Panc1 (cell line): ENCODE measurements at regions not wholly inside any gene's neighbourhood (a gene's known extent, or its start where the extent isn't known, plus 50 kb on each side); places are given as distances from the start of the nearest gene placed in this dataset.

Experiments used
- ATAC-seq: fragments of 200-7000 bp; cut with Tn5 transposase; 2 replicates; pipeline ENCODE4 v1.9.1; 2020; ENCODE audit warnings: mild to moderate bottlenecking, moderate library complexity
- BruUV-seq: library from RNA; stranded (reverse); fragments of 400-500 nt; replicated peaks from 2 replicates; lab custom pipeline; 2021; lab: Mats Ljungman, UMichigan
- CTCF ChIA-PET: fragments of 300-600 bp; sonication (Branson Sonifier 250); formaldehyde crosslinking; loops from one replicate; lab custom pipeline; 2022; ENCODE audit warnings: antibody characterized with exemption; lab: Charles Lee
- POLR2A ChIA-PET: fragments of 300-600 bp; sonication (Branson Sonifier 250); formaldehyde crosslinking; loops from one replicate; lab custom pipeline; 2022; ENCODE audit warnings: antibody characterized with exemption; lab: Charles Lee
- DNase-seq: peaks from one replicate; pipeline ENCODE4 v3.0.0-alpha.2; 2010; ENCODE audit warnings: low read depth, low spot score
- H3K27ac ChIP-seq: 2 replicates; pipeline ENCODE4 v1.5.1; 2011; ENCODE audit warnings: mild to moderate bottlenecking, low read length, inconsistent platforms
- H3K27me3 ChIP-seq: fragments of 200-500 bp; sonication (Bioruptor generic); 2 replicates; pipeline ENCODE4 v1.6.0; 2014; ENCODE audit warnings: low read length, inconsistent platforms; ENCODE audit not compliant: control insufficient read depth, insufficient read depth
- H3K36me3 ChIP-seq: fragments of 200-500 bp; sonication (Bioruptor generic); 2 replicates; pipeline ENCODE4 v1.5.1; 2014; ENCODE audit warnings: inconsistent platforms, mild to moderate bottlenecking, low read length, moderate library complexity; ENCODE audit not compliant: control insufficient read depth, insufficient read depth
- H3K4me1 ChIP-seq: 2 replicates; pipeline ENCODE4 v1.5.1; 2011; ENCODE audit warnings: inconsistent platforms, mild to moderate bottlenecking, low read length, moderate library complexity; ENCODE audit not compliant: control insufficient read depth, insufficient read depth
- H3K4me3 ChIP-seq, 2 experiments: 2 replicates each; pipeline ENCODE4 v1.5.1; 2011 to 2012; ENCODE audit warnings: low read depth in 2 of 2, low read length in 2 of 2, mild to moderate bottlenecking in 2 of 2, inconsistent platforms in 1 of 2, moderate library complexity in 1 of 2
- H3K9me3 ChIP-seq: fragments of 200-500 bp; sonication (Bioruptor generic); 2 replicates; pipeline ENCODE4 v1.5.1; 2014; ENCODE audit warnings: low read depth, mild to moderate bottlenecking, inconsistent platforms, low read length, moderate library complexity; ENCODE audit not compliant: control insufficient read depth, insufficient read depth
- POLR2AphosphoS5 ChIP-seq: IDR thresholded peaks from 2 replicates; pipeline ENCODE4 v1.6.1; 2012; ENCODE audit warnings: mild to moderate bottlenecking, low read depth, low read length, moderate library complexity
- SIN3A ChIP-seq: IDR thresholded peaks from 2 replicates; pipeline ENCODE4 v1.6.1; 2012; ENCODE audit warnings: low read depth, mild to moderate bottlenecking, low read length, moderate library complexity, borderline replicate concordance; ENCODE audit not compliant: insufficient read depth
- TCF7L2 ChIP-seq: IDR thresholded peaks from 2 replicates; pipeline ENCODE4 v1.6.1; 2011; ENCODE audit warnings: mild to moderate bottlenecking, low read depth, low read length, inconsistent platforms
- in situ Hi-C: cut with HindIII; loops from 2 replicates; pipeline ENCODE4 v1.10.0; 2016; ENCODE audit warnings: low sequenced_read_pairs, low pct_unique_long_range_greater_than_20kb
- intact Hi-C: fragments of 100-400 bp; cut with micrococcal nuclease; formaldehyde crosslinking; loops from one replicate; pipeline ENCODE4 v1.10.0; 2022; ENCODE audit not compliant: unreplicated experiment
- TF ChIP-seq, protein P1 (sequence below): fragments of 450-650 bp; IDR thresholded peaks from 2 replicates; pipeline ENCODE4 v1.5.1; 2017; ENCODE audit warnings: mild to moderate bottlenecking
- TF ChIP-seq, protein P2 (sequence below), 2 experiments: IDR thresholded peaks; 2 replicates each; pipeline ENCODE4 v1.6.1; 2011 to 2012; ENCODE audit warnings: low read depth in 2 of 2, control low read depth in 1 of 2, low read length in 1 of 2, mild to moderate bottlenecking in 1 of 2, moderate library complexity in 1 of 2; ENCODE audit not compliant: insufficient read depth in 1 of 2

DNA sequence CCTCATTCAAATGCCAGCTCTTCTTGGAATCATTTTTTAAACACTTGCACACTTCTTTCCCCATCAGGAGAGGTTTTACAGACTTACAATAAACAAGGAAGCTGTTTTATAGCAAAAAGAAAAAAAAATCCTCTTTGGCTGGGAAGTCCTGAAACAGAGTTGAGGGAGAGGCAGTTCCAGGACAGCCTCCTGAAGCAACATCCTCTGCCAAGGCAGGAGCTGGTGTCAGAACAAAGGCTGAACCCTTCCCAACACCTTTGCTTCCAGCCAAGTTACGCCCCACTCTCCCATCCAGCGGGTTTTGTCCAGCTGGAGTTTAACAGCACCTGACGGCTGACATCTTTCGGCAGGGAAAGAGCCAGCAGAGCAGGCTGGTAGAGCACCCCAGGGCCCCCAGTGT is 287.8 kb downstream of the RRAGC start:
- Histone ChIP-seq H3K27ac (no peak overlapping the region), H3K4me3 (no peak overlapping the region), H3K36me3 (no peaks in the 10 kb centered on the region), H3K4me1 (no peaks in the 10 kb centered on the region), H3K27me3 (peaks cover 3% of the 10 kb centered on the region), H3K9me3 (no peaks in the 10 kb centered on the region)
- POLR2A ChIA-PET = no interaction called here
- ATAC-seq (no peak), DNase-seq (no peak)
- TF ChIP-seq TCF7L2 (no peak), SIN3A (no peak), POLR2AphosphoS5 (no peak)
- TF ChIP-seq, protein P1, sequence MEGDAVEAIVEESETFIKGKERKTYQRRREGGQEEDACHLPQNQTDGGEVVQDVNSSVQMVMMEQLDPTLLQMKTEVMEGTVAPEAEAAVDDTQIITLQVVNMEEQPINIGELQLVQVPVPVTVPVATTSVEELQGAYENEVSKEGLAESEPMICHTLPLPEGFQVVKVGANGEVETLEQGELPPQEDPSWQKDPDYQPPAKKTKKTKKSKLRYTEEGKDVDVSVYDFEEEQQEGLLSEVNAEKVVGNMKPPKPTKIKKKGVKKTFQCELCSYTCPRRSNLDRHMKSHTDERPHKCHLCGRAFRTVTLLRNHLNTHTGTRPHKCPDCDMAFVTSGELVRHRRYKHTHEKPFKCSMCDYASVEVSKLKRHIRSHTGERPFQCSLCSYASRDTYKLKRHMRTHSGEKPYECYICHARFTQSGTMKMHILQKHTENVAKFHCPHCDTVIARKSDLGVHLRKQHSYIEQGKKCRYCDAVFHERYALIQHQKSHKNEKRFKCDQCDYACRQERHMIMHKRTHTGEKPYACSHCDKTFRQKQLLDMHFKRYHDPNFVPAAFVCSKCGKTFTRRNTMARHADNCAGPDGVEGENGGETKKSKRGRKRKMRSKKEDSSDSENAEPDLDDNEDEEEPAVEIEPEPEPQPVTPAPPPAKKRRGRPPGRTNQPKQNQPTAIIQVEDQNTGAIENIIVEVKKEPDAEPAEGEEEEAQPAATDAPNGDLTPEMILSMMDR = no peak
- TF ChIP-seq, protein P2, sequence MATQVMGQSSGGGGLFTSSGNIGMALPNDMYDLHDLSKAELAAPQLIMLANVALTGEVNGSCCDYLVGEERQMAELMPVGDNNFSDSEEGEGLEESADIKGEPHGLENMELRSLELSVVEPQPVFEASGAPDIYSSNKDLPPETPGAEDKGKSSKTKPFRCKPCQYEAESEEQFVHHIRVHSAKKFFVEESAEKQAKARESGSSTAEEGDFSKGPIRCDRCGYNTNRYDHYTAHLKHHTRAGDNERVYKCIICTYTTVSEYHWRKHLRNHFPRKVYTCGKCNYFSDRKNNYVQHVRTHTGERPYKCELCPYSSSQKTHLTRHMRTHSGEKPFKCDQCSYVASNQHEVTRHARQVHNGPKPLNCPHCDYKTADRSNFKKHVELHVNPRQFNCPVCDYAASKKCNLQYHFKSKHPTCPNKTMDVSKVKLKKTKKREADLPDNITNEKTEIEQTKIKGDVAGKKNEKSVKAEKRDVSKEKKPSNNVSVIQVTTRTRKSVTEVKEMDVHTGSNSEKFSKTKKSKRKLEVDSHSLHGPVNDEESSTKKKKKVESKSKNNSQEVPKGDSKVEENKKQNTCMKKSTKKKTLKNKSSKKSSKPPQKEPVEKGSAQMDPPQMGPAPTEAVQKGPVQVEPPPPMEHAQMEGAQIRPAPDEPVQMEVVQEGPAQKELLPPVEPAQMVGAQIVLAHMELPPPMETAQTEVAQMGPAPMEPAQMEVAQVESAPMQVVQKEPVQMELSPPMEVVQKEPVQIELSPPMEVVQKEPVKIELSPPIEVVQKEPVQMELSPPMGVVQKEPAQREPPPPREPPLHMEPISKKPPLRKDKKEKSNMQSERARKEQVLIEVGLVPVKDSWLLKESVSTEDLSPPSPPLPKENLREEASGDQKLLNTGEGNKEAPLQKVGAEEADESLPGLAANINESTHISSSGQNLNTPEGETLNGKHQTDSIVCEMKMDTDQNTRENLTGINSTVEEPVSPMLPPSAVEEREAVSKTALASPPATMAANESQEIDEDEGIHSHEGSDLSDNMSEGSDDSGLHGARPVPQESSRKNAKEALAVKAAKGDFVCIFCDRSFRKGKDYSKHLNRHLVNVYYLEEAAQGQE (IDR thresholded peaks at IDR 0.05; ENCODE audit: insufficient read depth in 1 of 2, low read depth in 2 of 2, low read length in 1 of 2) = no peak
- in situ Hi-C loops = no loop called here
- CTCF ChIA-PET = interaction anchor here (0.6 kb wide), 1 partner anchor 553 kb away, joined by 7 read pairs; no protein-coding TSS in a partner anchor
- no TSS peak for BruUV-seq
- intact Hi-C loops = no loop called here

DNA sequence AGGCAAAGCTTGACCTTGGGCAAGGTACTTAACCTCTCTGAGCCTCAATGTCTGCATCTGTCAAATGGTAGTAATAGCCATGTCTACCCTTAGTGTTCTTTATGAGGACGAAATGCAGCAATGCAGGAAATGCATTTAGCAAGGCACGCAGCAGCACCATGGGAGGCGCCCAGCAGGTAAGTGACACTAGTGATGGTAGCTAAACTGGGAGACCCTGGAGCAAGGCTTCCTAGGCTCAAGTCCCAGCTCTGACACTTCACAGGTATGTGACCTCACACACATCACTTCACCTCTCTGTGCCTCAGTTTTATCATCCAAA is 289.0 kb downstream of the RRAGC start:
- intact Hi-C loops = no loop called here
- no TSS peak for BruUV-seq
- CTCF ChIA-PET = no interaction called here

More for the DNA sequence above, 289.0 kb downstream of the RRAGC start:
- no peak for DNase-seq
- no peaks in the 10 kb centered on the region for H3K36me3 ChIP-seq
- no peaks in the 10 kb centered on the region for H3K4me1 ChIP-seq
- no peak for ATAC-seq
- H3K9me3 ChIP-seq = no peaks in the 10 kb centered on the region
- H3K4me3 ChIP-seq = no peak overlapping the region
- in situ Hi-C loops = no loop called here
- POLR2A ChIA-PET = no interaction called here
- TF ChIP-seq, protein P1 = no peak
- TF ChIP-seq TCF7L2 (no peak), POLR2AphosphoS5 (no peak), SIN3A (no peak)
- TF ChIP-seq, protein P2 (IDR thresholded peaks at IDR 0.05; ENCODE audit: insufficient read depth in 1 of 2, low read depth in 2 of 2, low read length in 1 of 2) = no peak
- H3K27me3 ChIP-seq = peaks cover 3% of the 10 kb centered on the region
- no peak overlapping the region for H3K27ac ChIP-seq
